Panc1 (cell line): ENCODE measurements at regions not wholly inside any gene's neighbourhood (a gene's known extent, or its start where the extent isn't known, plus 50 kb on each side); places are given as distances from the start of the nearest gene placed in this dataset.

ENCODE experiments used
- ATAC-seq: fragments of 200-7000 bp; cut with Tn5 transposase; 2 replicates; pipeline ENCODE4 v1.9.1; 2020; ENCODE audit warnings: mild to moderate bottlenecking, moderate library complexity
- BruUV-seq: library from RNA; stranded (reverse); fragments of 400-500 nt; replicated peaks from 2 replicates; lab custom pipeline; 2021; lab: Mats Ljungman, UMichigan
- CTCF ChIA-PET: fragments of 300-600 bp; sonication (Branson Sonifier 250); formaldehyde crosslinking; loops from one replicate; lab custom pipeline; 2022; ENCODE audit warnings: antibody characterized with exemption; lab: Charles Lee
- POLR2A ChIA-PET: fragments of 300-600 bp; sonication (Branson Sonifier 250); formaldehyde crosslinking; loops from one replicate; lab custom pipeline; 2022; ENCODE audit warnings: antibody characterized with exemption; lab: Charles Lee
- DNase-seq: peaks from one replicate; pipeline ENCODE4 v3.0.0-alpha.2; 2010; ENCODE audit warnings: low read depth, low spot score
- H3K27ac ChIP-seq: 2 replicates; pipeline ENCODE4 v1.5.1; 2011; ENCODE audit warnings: mild to moderate bottlenecking, low read length, inconsistent platforms
- H3K27me3 ChIP-seq: fragments of 200-500 bp; sonication (Bioruptor generic); 2 replicates; pipeline ENCODE4 v1.6.0; 2014; ENCODE audit warnings: low read length, inconsistent platforms; ENCODE audit not compliant: control insufficient read depth, insufficient read depth
- H3K36me3 ChIP-seq: fragments of 200-500 bp; sonication (Bioruptor generic); 2 replicates; pipeline ENCODE4 v1.5.1; 2014; ENCODE audit warnings: inconsistent platforms, mild to moderate bottlenecking, low read length, moderate library complexity; ENCODE audit not compliant: control insufficient read depth, insufficient read depth
- H3K4me1 ChIP-seq: 2 replicates; pipeline ENCODE4 v1.5.1; 2011; ENCODE audit warnings: inconsistent platforms, mild to moderate bottlenecking, low read length, moderate library complexity; ENCODE audit not compliant: control insufficient read depth, insufficient read depth
- H3K4me3 ChIP-seq, 2 experiments: 2 replicates each; pipeline ENCODE4 v1.5.1; 2011 to 2012; ENCODE audit warnings: low read depth in 2 of 2, low read length in 2 of 2, mild to moderate bottlenecking in 2 of 2, inconsistent platforms in 1 of 2, moderate library complexity in 1 of 2
- H3K9me3 ChIP-seq: fragments of 200-500 bp; sonication (Bioruptor generic); 2 replicates; pipeline ENCODE4 v1.5.1; 2014; ENCODE audit warnings: low read depth, mild to moderate bottlenecking, inconsistent platforms, low read length, moderate library complexity; ENCODE audit not compliant: control insufficient read depth, insufficient read depth
- CTCF ChIP-seq: fragments of 450-650 bp; IDR thresholded peaks from 2 replicates; pipeline ENCODE4 v1.5.1; 2017; ENCODE audit warnings: mild to moderate bottlenecking
- POLR2AphosphoS5 ChIP-seq: IDR thresholded peaks from 2 replicates; pipeline ENCODE4 v1.6.1; 2012; ENCODE audit warnings: mild to moderate bottlenecking, low read depth, low read length, moderate library complexity
- REST ChIP-seq, 2 experiments: IDR thresholded peaks; 2 replicates each; pipeline ENCODE4 v1.6.1; 2011 to 2012; ENCODE audit warnings: low read depth in 2 of 2, control low read depth in 1 of 2, low read length in 1 of 2, mild to moderate bottlenecking in 1 of 2, moderate library complexity in 1 of 2; ENCODE audit not compliant: insufficient read depth in 1 of 2
- SIN3A ChIP-seq: IDR thresholded peaks from 2 replicates; pipeline ENCODE4 v1.6.1; 2012; ENCODE audit warnings: low read depth, mild to moderate bottlenecking, low read length, moderate library complexity, borderline replicate concordance; ENCODE audit not compliant: insufficient read depth
- TCF7L2 ChIP-seq: IDR thresholded peaks from 2 replicates; pipeline ENCODE4 v1.6.1; 2011; ENCODE audit warnings: mild to moderate bottlenecking, low read depth, low read length, inconsistent platforms
- in situ Hi-C: cut with HindIII; loops from 2 replicates; pipeline ENCODE4 v1.10.0; 2016; ENCODE audit warnings: low sequenced_read_pairs, low pct_unique_long_range_greater_than_20kb
- intact Hi-C: fragments of 100-400 bp; cut with micrococcal nuclease; formaldehyde crosslinking; loops from one replicate; pipeline ENCODE4 v1.10.0; 2022; ENCODE audit not compliant: unreplicated experiment

GRCh38 chr20:22452442-22453011 is 131.8 kb downstream of the FOXA2 start:
- Histone ChIP-seq H3K4me3 (no peak overlapping the region), H3K4me1 (no peaks in the 10 kb centered on the region), H3K9me3 (no peaks in the 10 kb centered on the region), H3K36me3 (no peaks in the 10 kb centered on the region), H3K27ac (no peak overlapping the region), H3K27me3 (no peaks in the 10 kb centered on the region)
- BruUV-seq, result no TSS peak
- ChIA-PET CTCF (interaction anchor here (0.7 kb wide), 3 partner anchors 39 to 673 kb away, joined by 3 to 4 read pairs (median 3); no protein-coding TSS in a partner anchor), POLR2A (no interaction called here)
- in situ Hi-C loops (no loop called here), intact Hi-C loops (loop anchor here (5.0 to 10.0 kb wide), 3 partner anchors 110 to 232 kb away; partner anchors contain the start of gene FOXA2)
- TF ChIP-seq TCF7L2, result no peak
- no peak for TF ChIP-seq SIN3A
- TF ChIP-seq REST (IDR thresholded peaks at IDR 0.05; ENCODE audit: insufficient read depth in 1 of 2, low read depth in 2 of 2, low read length in 1 of 2), result no peak
- no peak for TF ChIP-seq CTCF
- no peak for TF ChIP-seq POLR2AphosphoS5
- no peak for DNase-seq
- ATAC-seq, result no peak

GRCh38 chr20:22450537-22450936 is 133.8 kb downstream of the FOXA2 start:
- Histone ChIP-seq H3K4me3 (no peak overlapping the region), H3K36me3 (no peaks in the 10 kb centered on the region), H3K27ac (no peak overlapping the region), H3K9me3 (no peaks in the 10 kb centered on the region), H3K27me3 (no peaks in the 10 kb centered on the region), H3K4me1 (no peaks in the 10 kb centered on the region)
- intact Hi-C loops (loop anchor here (5.0 to 10.0 kb wide), 3 partner anchors 108 to 234 kb away; partner anchors contain the start of gene FOXA2), in situ Hi-C loops (no loop called here)
- DNase-seq (no peak), ATAC-seq (no peak)
- ChIA-PET POLR2A (interaction anchor here (0.5 kb wide), 1 partner anchor 77 kb away, joined by 7 read pairs; no protein-coding TSS in a partner anchor), CTCF (interaction anchor here (0.5 kb wide), 1 partner anchor 128 kb away, joined by 5 read pairs; no protein-coding TSS in a partner anchor)
- BruUV-seq, result no TSS peak
- TF ChIP-seq CTCF, result no peak
- TF ChIP-seq SIN3A, result no peak
- no peak for TF ChIP-seq TCF7L2
- TF ChIP-seq REST (IDR thresholded peaks at IDR 0.05; ENCODE audit: insufficient read depth in 1 of 2, low read depth in 2 of 2, low read length in 1 of 2), result no peak
- TF ChIP-seq POLR2AphosphoS5, result no peak
